H1 (cell line): ENCODE measurements at regions not wholly inside any gene's neighbourhood (a gene's known extent, or its start where the extent isn't known, plus 50 kb on each side); places are given as distances from the start of the nearest gene placed in this dataset.

Source experiments
- CTCF ChIA-PET: fragments of 300-600 bp; sonication (Branson Sonifier 250); formaldehyde crosslinking; loops from one replicate; lab custom pipeline; 2021; ENCODE audit not compliant: partially characterized antibody; lab: Charles Lee
- POLR2A ChIA-PET: fragments of 300-600 bp; sonication (Branson Sonifier 250); formaldehyde crosslinking; loops from one replicate; lab custom pipeline; 2021; ENCODE audit warnings: inconsistent platforms; ENCODE audit not compliant: partially characterized antibody; lab: Charles Lee
- DNase-seq, 2 experiments: peaks; one replicate each; pipeline versions ENCODE4 v3.0.0 to v3.0.0-alpha.2; 2010 to 2022; ENCODE audit warnings: low spot score in 2 of 2, low read depth in 1 of 2, mixed read lengths in 1 of 2
- FAIRE-seq: peaks from 2 replicates; lab custom pipeline; 2011; peaks lifted over from hg19 to GRCh38; lab: Jason Lieb, UNC
- H2AFZ ChIP-seq: 2 replicates; pipeline ENCODE4 v1.8.1; 2012; ENCODE audit warnings: low read length, inconsistent platforms
- H2AK5ac ChIP-seq: 2 replicates; pipeline ENCODE4 v1.6.1; 2013; ENCODE audit warnings: low read depth, low read length
- H2BK120ac ChIP-seq: replicated peaks from 2 replicates; pipeline ENCODE3; 2013; ENCODE audit warnings: low read depth, low read length, inconsistent platforms
- H2BK12ac ChIP-seq: 2 replicates; pipeline ENCODE4 v1.6.1; 2013; ENCODE audit warnings: low read depth, low read length
- H2BK15ac ChIP-seq: 2 replicates; pipeline ENCODE4 v1.6.1; 2013; ENCODE audit warnings: low read length
- H2BK20ac ChIP-seq: 2 replicates; pipeline ENCODE4 v1.6.1; 2013; ENCODE audit warnings: low read length
- H2BK5ac ChIP-seq: 2 replicates; pipeline ENCODE4 v1.6.1; 2013; ENCODE audit warnings: low read depth, low read length
- H3K14ac ChIP-seq: 2 replicates; pipeline ENCODE4 v1.6.1; 2013; ENCODE audit warnings: inconsistent platforms; ENCODE audit not compliant: insufficient read length
- H3K18ac ChIP-seq: 2 replicates; pipeline ENCODE4 v1.6.1; 2013; ENCODE audit warnings: low read length; ENCODE audit errors: extremely low read depth
- H3K23ac ChIP-seq: 2 replicates; pipeline ENCODE4 v1.6.1; 2013; ENCODE audit warnings: inconsistent platforms; ENCODE audit not compliant: insufficient read length
- H3K23me2 ChIP-seq: 2 replicates; pipeline ENCODE4 v1.6.1; 2013; ENCODE audit warnings: low read depth, low read length
- H3K27ac ChIP-seq: 2 replicates; pipeline ENCODE4 v1.6.1; 2011; ENCODE audit warnings: low read depth, low read length, inconsistent platforms
- H3K27me3 ChIP-seq, 4 experiments: replicated peaks in 1 of 4; 1 replicate in 1 of 4; 2 replicates in 3 of 4; pipeline versions ENCODE4 v1.6.1 to v1.8.1; 2011 to 2013; ENCODE audit warnings: low read length in 3 of 4, mild to moderate bottlenecking in 3 of 4, inconsistent platforms in 2 of 4, mixed read lengths in 2 of 4, moderate library complexity in 1 of 4; ENCODE audit not compliant: control insufficient read depth in 3 of 4, insufficient read depth in 3 of 4; ENCODE audit errors: extremely low read depth in 1 of 4
- H3K36me3 ChIP-seq, 4 experiments: 2 replicates each; pipeline versions ENCODE4 v1.6.1 to v1.8.1; 2011 to 2013; ENCODE audit warnings: mild to moderate bottlenecking in 4 of 4, low read length in 3 of 4, moderate library complexity in 2 of 4, control low read depth in 1 of 4, inconsistent platforms in 1 of 4; ENCODE audit not compliant: insufficient read depth in 4 of 4, control insufficient read depth in 2 of 4
- H3K4ac ChIP-seq: replicated peaks from 2 replicates; pipeline ENCODE3; 2013; ENCODE audit warnings: low read length, low read depth, mixed read lengths, inconsistent platforms; ENCODE audit not compliant: insufficient read length
- H3K4me1 ChIP-seq, 4 experiments: replicated peaks in 1 of 4; 1 replicate in 1 of 4; 2 replicates in 3 of 4; pipeline versions ENCODE4 v1.6.1 to v1.8.1; 2011 to 2013; ENCODE audit warnings: low read length in 3 of 4, inconsistent platforms in 2 of 4, mixed read lengths in 1 of 4; ENCODE audit not compliant: insufficient read depth in 4 of 4, control insufficient read depth in 3 of 4
- H3K4me2 ChIP-seq, 2 experiments: 2 replicates each; pipeline versions ENCODE4 v1.6.1 to v1.8.1; 2011 to 2013; ENCODE audit warnings: low read depth in 2 of 2, low read length in 2 of 2, control low read depth in 1 of 2, inconsistent platforms in 1 of 2, mild to moderate bottlenecking in 1 of 2; ENCODE audit not compliant: insufficient read depth in 1 of 2
- H3K4me3 ChIP-seq, 4 experiments: fragments of 200-600, 300-600 bp in 1 of 4; sonication (generic), shearing (Covaris generic), sonication (Bioruptor Twin) in 1 of 4; 2 replicates each; pipeline versions ENCODE4 v1.5.1 to v1.8.1; 2011 to 2016; ENCODE audit warnings: low read length in 4 of 4, low read depth in 3 of 4, control low read depth in 2 of 4, inconsistent platforms in 2 of 4, mild to moderate bottlenecking in 2 of 4, mixed read lengths in 1 of 4, moderate library complexity in 1 of 4; ENCODE audit not compliant: insufficient read depth in 2 of 4; ENCODE audit errors: extremely low read depth in 1 of 4
- H3K56ac ChIP-seq: replicated peaks from 2 replicates; pipeline ENCODE3; 2013; ENCODE audit warnings: low read depth, mild to moderate bottlenecking, mixed read lengths, low read length, inconsistent platforms; ENCODE audit not compliant: insufficient read length
- H3K79me1 ChIP-seq: 2 replicates; pipeline ENCODE4 v1.6.1; 2013; ENCODE audit warnings: low read depth, low read length, control low read depth
- H3K79me2 ChIP-seq, 2 experiments: 2 replicates each; pipeline versions ENCODE4 v1.6.1 to v1.8.1; 2012 to 2013; ENCODE audit warnings: low read length in 2 of 2, mild to moderate bottlenecking in 2 of 2, inconsistent platforms in 1 of 2; ENCODE audit not compliant: insufficient read depth in 2 of 2, control insufficient read depth in 1 of 2
- H3K9ac ChIP-seq, 4 experiments: replicated peaks in 1 of 4; 1 replicate in 1 of 4; 2 replicates in 3 of 4; pipeline versions ENCODE4 v1.6.1 to v1.8.1; 2011 to 2013; ENCODE audit warnings: low read depth in 3 of 4, low read length in 3 of 4, control low read depth in 2 of 4, mild to moderate bottlenecking in 2 of 4, moderate library complexity in 2 of 4, inconsistent platforms in 1 of 4; ENCODE audit errors: extremely low read depth in 1 of 4
- H3K9me3 ChIP-seq, 2 experiments: 2 replicates each; pipeline versions ENCODE4 v1.6.1 to v1.8.1; 2012 to 2013; ENCODE audit warnings: mild to moderate bottlenecking in 2 of 2, moderate library complexity in 2 of 2, control low read depth in 1 of 2, inconsistent platforms in 1 of 2, low read depth in 1 of 2, low read length in 1 of 2, mixed read lengths in 1 of 2; ENCODE audit not compliant: insufficient read depth in 2 of 2
- H4K20me1 ChIP-seq, 2 experiments: replicated peaks in 1 of 2; 2 replicates each; pipeline versions ENCODE3 to v1.8.1; 2011 to 2013; ENCODE audit warnings: inconsistent platforms in 2 of 2, low read length in 2 of 2, mild to moderate bottlenecking in 1 of 2; ENCODE audit not compliant: insufficient read depth in 2 of 2, control insufficient read depth in 1 of 2
- H4K5ac ChIP-seq: 2 replicates; pipeline ENCODE4 v1.6.1; 2013; ENCODE audit warnings: low read length, low read depth, mixed read lengths, inconsistent platforms; ENCODE audit not compliant: insufficient read length
- H4K8ac ChIP-seq: 2 replicates; pipeline ENCODE4 v1.8.0; 2013; ENCODE audit warnings: mild to moderate bottlenecking, moderate library complexity, low read length, inconsistent platforms; ENCODE audit not compliant: insufficient read depth; ENCODE audit errors: extremely low read depth
- H4K91ac ChIP-seq: replicated peaks from 2 replicates; pipeline ENCODE3; 2013; ENCODE audit warnings: low read length, mixed read lengths, inconsistent platforms; ENCODE audit not compliant: insufficient read length
- CEBPB ChIP-seq: IDR thresholded peaks from 2 replicates; pipeline ENCODE4 v1.6.1; 2012; ENCODE audit warnings: low read depth, low read length
- PHF8 ChIP-seq: fragments of 200-600 bp; sonication (generic); conservative IDR thresholded peaks from 2 replicates; pipeline ENCODE4 v1.7.1; 2012; ENCODE audit warnings: low read depth, mild to moderate bottlenecking, inconsistent platforms, low read length, moderate library complexity
- WGBS, 2 experiments: shearing (Covaris generic) in 1 of 2; methylation state at CpG; one replicate each; pipeline versions ENCODE4 v1.1.6 to v1.1.7; 2013 to 2015; ENCODE audit warnings: low lambda C conversion rate in 2 of 2, mixed read lengths in 2 of 2, inconsistent platforms in 1 of 2, low coverage in 1 of 2, missing lambda C conversion rate in 1 of 2; ENCODE audit not compliant: insufficient replicate concordance in 2 of 2, insufficient coverage in 1 of 2, insufficient read length in 1 of 2; ENCODE audit errors: extremely low coverage in 1 of 2, missing lambda C conversion rate in 1 of 2; 5-methylcytosine and 5-hydroxymethylcytosine counted together

DNA sequence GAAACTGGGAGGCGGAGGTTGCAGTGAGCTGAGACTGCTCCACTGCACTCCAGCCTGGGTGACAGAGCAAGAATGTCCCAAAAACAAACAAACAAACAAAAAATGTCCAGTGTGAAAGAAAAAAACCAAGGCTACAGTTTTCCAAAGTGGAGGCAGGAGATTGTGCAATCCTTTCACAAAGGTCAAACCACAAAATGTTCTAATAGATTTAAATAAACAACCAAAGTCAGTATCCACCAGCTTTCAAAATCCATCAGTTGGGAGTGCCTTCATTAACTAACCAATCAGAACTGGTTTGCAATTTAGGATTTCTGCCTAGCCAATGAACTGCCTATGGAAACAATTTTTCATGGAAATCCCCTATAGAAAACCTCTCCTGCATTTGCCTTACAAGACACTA is 52.3 kb upstream of the TRIM9 start:
- no peak overlapping the region for H2BK12ac ChIP-seq
- peaks cover 3 to 4% of the 10 kb centered on the region in 2 experiments; a peak in 1 of 4 replicates for H3K9me3 ChIP-seq
- H4K20me1 ChIP-seq, result no peaks in the 10 kb centered on the region
- H3K4me1 ChIP-seq, result peaks cover 0 to 5% (median 2%) of the 10 kb centered on the region in 4 experiments; a peak in 3 of 7 replicates
- POLR2A ChIA-PET, result no interaction called here
- no peak overlapping the region for H3K27ac ChIP-seq
- no peak overlapping the region for H4K91ac ChIP-seq
- DNase-seq, result no peak
- no peak overlapping the region for H3K14ac ChIP-seq
- H4K8ac ChIP-seq, result no peak overlapping the region
- H3K4ac ChIP-seq, result no peak overlapping the region
- H4K5ac ChIP-seq, result no peak overlapping the region
- no peak overlapping the region for H2AK5ac ChIP-seq
- H2BK20ac ChIP-seq, result no peak overlapping the region
- FAIRE-seq, result no peak
- no peak overlapping the region for H2AFZ ChIP-seq
- 83% methylated on average over 1 of the region's 1 CpG; no CpG with 5 or more reads in 1 of the 2 experiments for WGBS, 2 experiments
- no peak overlapping the region for H3K9ac ChIP-seq
- CTCF ChIA-PET, result interaction anchor here (0.5 to 1.0 kb wide), 2 partner anchors 28 to 42 kb away, joined by 3 to 4 read pairs; no protein-coding TSS in a partner anchor
- no peak for TF ChIP-seq PHF8
- TF ChIP-seq CEBPB, result peak; percentile 11; the same call in 1 of the 2 replicates
- TF ChIP-seq, all 59 proteins: peak for 1
- no peak overlapping the region for H2BK120ac ChIP-seq
- no peak overlapping the region for H3K23ac ChIP-seq
- no peaks in the 10 kb centered on the region for H3K23me2 ChIP-seq
- no peak overlapping the region for H2BK5ac ChIP-seq
- H3K56ac ChIP-seq, result no peak overlapping the region
- no peak overlapping the region for H2BK15ac ChIP-seq
- no peak overlapping the region for H3K18ac ChIP-seq
- H3K79me2 ChIP-seq, result no peaks in the 10 kb centered on the region
- H3K36me3 ChIP-seq, result no peaks in the 10 kb centered on the region
- no peak overlapping the region for H3K4me3 ChIP-seq
- H3K79me1 ChIP-seq, result no peaks in the 10 kb centered on the region
- no peaks in the 10 kb centered on the region for H3K27me3 ChIP-seq
- no peak overlapping the region for H3K4me2 ChIP-seq
